ENCODE measurements at regions not wholly inside any gene's neighbourhood (a gene's known extent, or its start where the extent isn't known, plus 50 kb on each side); places are given as distances from the start of the nearest gene placed in this dataset.

DNA sequence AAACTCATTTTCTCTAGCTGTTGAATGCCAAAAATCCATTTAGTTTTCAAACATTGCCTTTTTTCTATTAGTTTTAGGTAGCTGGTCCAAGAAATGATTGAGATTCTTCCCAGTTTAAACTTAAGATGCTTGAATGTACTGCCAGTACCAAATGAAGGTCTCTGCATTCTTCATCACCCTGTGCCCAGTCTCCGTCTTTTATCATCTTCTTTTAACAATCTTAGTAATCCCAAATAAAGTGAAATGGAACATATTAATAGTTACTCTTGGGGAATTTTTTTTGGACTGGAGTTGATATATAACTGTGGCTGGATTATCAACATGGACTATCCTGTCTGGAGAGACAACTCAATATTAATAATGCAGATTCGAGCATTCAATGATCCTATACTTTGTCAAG, 54.1 kb upstream of the PCED1B start:
- Histone ChIP-seq H3K36me3 (ENCODE audit: control insufficient read depth, insufficient read depth, low read length) (no peaks in the 10 kb centered on the region), H3K27me3 (replicated peaks; ENCODE audit: control insufficient read depth, insufficient read depth, low read length) (no peaks in the 10 kb centered on the region), H3K9me3 (no peaks in the 10 kb centered on the region), H3K4me3 (ENCODE audit: low read depth, low read length) (no peak overlapping the region), H3K4me1 (0 out of 2 replicates have a peak, but pooled peaks cover 4% of the 10 kb centered on the region)
- no peak for DNase-seq
- Mint-ChIP-seq H3K4me1 (ENCODE audit: low read depth, unreplicated experiment) (peaks cover 7% of the 10 kb centered on the region), H3K9me3 (ENCODE audit: unreplicated experiment) (no peaks in the 10 kb centered on the region), H3K27ac (ENCODE audit: unreplicated experiment) (no peak overlapping the region), H3K4me3 (ENCODE audit: unreplicated experiment) (no peak overlapping the region), H3K27me3 (ENCODE audit: insufficient read depth, unreplicated experiment) (peaks cover 2% of the 10 kb centered on the region), H3K36me3 (ENCODE audit: insufficient read depth, unreplicated experiment) (no peaks in the 10 kb centered on the region)
- TF ChIP-seq, protein P1, sequence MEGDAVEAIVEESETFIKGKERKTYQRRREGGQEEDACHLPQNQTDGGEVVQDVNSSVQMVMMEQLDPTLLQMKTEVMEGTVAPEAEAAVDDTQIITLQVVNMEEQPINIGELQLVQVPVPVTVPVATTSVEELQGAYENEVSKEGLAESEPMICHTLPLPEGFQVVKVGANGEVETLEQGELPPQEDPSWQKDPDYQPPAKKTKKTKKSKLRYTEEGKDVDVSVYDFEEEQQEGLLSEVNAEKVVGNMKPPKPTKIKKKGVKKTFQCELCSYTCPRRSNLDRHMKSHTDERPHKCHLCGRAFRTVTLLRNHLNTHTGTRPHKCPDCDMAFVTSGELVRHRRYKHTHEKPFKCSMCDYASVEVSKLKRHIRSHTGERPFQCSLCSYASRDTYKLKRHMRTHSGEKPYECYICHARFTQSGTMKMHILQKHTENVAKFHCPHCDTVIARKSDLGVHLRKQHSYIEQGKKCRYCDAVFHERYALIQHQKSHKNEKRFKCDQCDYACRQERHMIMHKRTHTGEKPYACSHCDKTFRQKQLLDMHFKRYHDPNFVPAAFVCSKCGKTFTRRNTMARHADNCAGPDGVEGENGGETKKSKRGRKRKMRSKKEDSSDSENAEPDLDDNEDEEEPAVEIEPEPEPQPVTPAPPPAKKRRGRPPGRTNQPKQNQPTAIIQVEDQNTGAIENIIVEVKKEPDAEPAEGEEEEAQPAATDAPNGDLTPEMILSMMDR (IDR thresholded peaks at IDR 0.05; ENCODE audit: insufficient read depth in 1 of 2, low read depth in 1 of 2, low read length in 1 of 2, severe bottlenecking in 1 of 2, unreplicated experiment in 1 of 2) = no peak
- ChIA-PET POLR2A (no interaction called here), CTCF (no interaction called here)
- intact Hi-C loops (cut with micrococcal nuclease; ENCODE audit: unreplicated experiment) = no loop called here
- no TSS peak for BruUV-seq (replicated peaks)

DNA sequence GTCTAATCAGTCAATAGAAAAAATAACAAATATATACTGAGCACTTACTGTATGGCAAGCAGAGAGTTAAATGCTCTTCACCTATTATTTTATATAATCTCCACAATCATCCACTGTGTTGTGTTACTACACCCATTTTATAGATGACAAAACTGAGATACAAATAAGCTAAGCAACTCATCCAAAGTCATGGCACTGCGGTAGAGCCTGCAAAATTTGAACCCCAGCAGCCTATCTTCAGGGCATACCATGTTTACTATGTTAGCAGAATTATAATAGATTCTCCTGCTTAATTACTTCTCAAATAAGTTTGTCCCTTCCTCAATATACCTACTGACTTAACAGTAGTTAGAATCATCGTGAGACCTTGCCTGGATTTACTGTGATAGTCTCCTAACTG, 53.6 kb upstream of the PCED1B start:
- Histone ChIP-seq H3K4me3 (ENCODE audit: low read depth, low read length) (no peak overlapping the region), H3K27me3 (replicated peaks; ENCODE audit: control insufficient read depth, insufficient read depth, low read length) (no peaks in the 10 kb centered on the region), H3K9me3 (no peaks in the 10 kb centered on the region), H3K4me1 (0 out of 2 replicates have a peak, but pooled peaks cover 4% of the 10 kb centered on the region), H3K36me3 (ENCODE audit: control insufficient read depth, insufficient read depth, low read length) (no peaks in the 10 kb centered on the region)
- TF ChIP-seq, protein P1 (IDR thresholded peaks at IDR 0.05; ENCODE audit: insufficient read depth in 1 of 2, low read depth in 1 of 2, low read length in 1 of 2, severe bottlenecking in 1 of 2, unreplicated experiment in 1 of 2) = no peak
- ChIA-PET POLR2A (no interaction called here), CTCF (no interaction called here)
- no peak overlapping the region for H3K27ac Mint-ChIP-seq (ENCODE audit: unreplicated experiment)
- no peak overlapping the region for H3K4me3 Mint-ChIP-seq (ENCODE audit: unreplicated experiment)
- H3K27me3 Mint-ChIP-seq (ENCODE audit: insufficient read depth, unreplicated experiment) = peaks cover 2% of the 10 kb centered on the region
- intact Hi-C loops (cut with micrococcal nuclease; ENCODE audit: unreplicated experiment) = no loop called here
- no TSS peak for BruUV-seq (replicated peaks)
- no peak for DNase-seq
- H3K9me3 Mint-ChIP-seq (ENCODE audit: unreplicated experiment) = no peaks in the 10 kb centered on the region
- H3K4me1 Mint-ChIP-seq (ENCODE audit: low read depth, unreplicated experiment) = peaks cover 3% of the 10 kb centered on the region
- H3K36me3 Mint-ChIP-seq (ENCODE audit: insufficient read depth, unreplicated experiment) = no peaks in the 10 kb centered on the region

DNA sequence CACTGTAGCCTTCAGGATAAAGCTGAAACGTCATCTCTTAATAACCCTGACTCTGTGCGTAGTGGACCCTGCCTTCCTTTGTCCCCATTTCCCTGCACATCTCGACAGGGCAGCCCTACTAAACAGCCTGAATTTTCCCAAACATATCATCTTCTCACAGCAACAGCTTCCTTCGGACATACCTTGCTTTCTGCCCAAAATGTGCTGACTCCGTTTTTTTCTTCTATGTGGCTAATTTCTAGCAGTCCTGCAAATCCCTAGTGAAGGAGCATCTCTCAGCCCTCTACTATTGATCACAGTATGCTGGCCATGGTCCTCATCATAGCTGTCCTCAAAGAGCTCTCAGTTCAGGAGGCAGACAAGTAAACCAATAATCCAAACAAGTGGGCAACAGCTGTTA, 53.1 kb upstream of the PCED1B start:
- no peaks in the 10 kb centered on the region for H3K36me3 Mint-ChIP-seq (ENCODE audit: insufficient read depth, unreplicated experiment)
- ChIA-PET CTCF (no interaction called here), POLR2A (no interaction called here)
- H3K4me3 ChIP-seq (ENCODE audit: low read depth, low read length) = no peak overlapping the region
- 0 out of 2 replicates have a peak, but pooled peaks cover 4% of the 10 kb centered on the region for H3K4me1 ChIP-seq
- H3K4me3 Mint-ChIP-seq (ENCODE audit: unreplicated experiment) = no peak overlapping the region
- no peak overlapping the region for H3K27ac Mint-ChIP-seq (ENCODE audit: unreplicated experiment)
- H3K9me3 Mint-ChIP-seq (ENCODE audit: unreplicated experiment) = no peaks in the 10 kb centered on the region
- H3K27me3 ChIP-seq (replicated peaks; ENCODE audit: control insufficient read depth, insufficient read depth, low read length) = no peaks in the 10 kb centered on the region
- no peaks in the 10 kb centered on the region for H3K36me3 ChIP-seq (ENCODE audit: control insufficient read depth, insufficient read depth, low read length)
- TF ChIP-seq, protein P1 (IDR thresholded peaks at IDR 0.05; ENCODE audit: insufficient read depth in 1 of 2, low read depth in 1 of 2, low read length in 1 of 2, severe bottlenecking in 1 of 2, unreplicated experiment in 1 of 2) = no peak
- no TSS peak for BruUV-seq (replicated peaks)
- H3K4me1 Mint-ChIP-seq (ENCODE audit: low read depth, unreplicated experiment) = no peaks in the 10 kb centered on the region
- H3K9me3 ChIP-seq = no peaks in the 10 kb centered on the region
- DNase-seq = no peak
- H3K27me3 Mint-ChIP-seq (ENCODE audit: insufficient read depth, unreplicated experiment) = peaks cover 2% of the 10 kb centered on the region
- intact Hi-C loops (cut with micrococcal nuclease; ENCODE audit: unreplicated experiment) = no loop called here

Data from Caco-2 (cell line).